ENCODE measurements at regions not wholly inside any gene's neighbourhood (a gene's known extent, or its start where the extent isn't known, plus 50 kb on each side); places are given as distances from the start of the nearest gene placed in this dataset.

- H3K4me3 ChIP-seq, result no peak overlapping the region
- H3K4me1 ChIP-seq, result peaks cover 0 to 4% (median 0%) of the 10 kb centered on the region in 3 donors
- H3K36me3 ChIP-seq, result no peaks in the 10 kb centered on the region
- 80 to 93% methylated on average over 1 to 2 of the region's 2 CpGs for WGBS, 2 donors (ENCODE audit: low coverage in 1 of 2)
- TF ChIP-seq CTCF (IDR thresholded peaks at IDR 0.05), result no peak
- TF ChIP-seq POLR2A (IDR thresholded peaks at IDR 0.05), result no peak
- no peak for TF ChIP-seq POLR2AphosphoS5 (IDR thresholded peaks at IDR 0.05)
- no peak for TF ChIP-seq EP300 (IDR thresholded peaks at IDR 0.05)
- ATAC-seq, result no peak
- H3K9me3 ChIP-seq, result no peaks in the 10 kb centered on the region
- no peaks in the 10 kb centered on the region for H3K27me3 ChIP-seq
- H3K27ac ChIP-seq, result no peak overlapping the region
Measured at GRCh38 chr1:208684192-208684591, 440.0 kb upstream of the PLXNA2 start.

GRCh38 chr1:208686592-208686991 lies 442.4 kb upstream of the PLXNA2 start:
- TF ChIP-seq POLR2A (IDR thresholded peaks at IDR 0.05), result no peak
- no peak for TF ChIP-seq CTCF (IDR thresholded peaks at IDR 0.05)
- TF ChIP-seq EP300 (IDR thresholded peaks at IDR 0.05), result no peak
- TF ChIP-seq POLR2AphosphoS5 (IDR thresholded peaks at IDR 0.05), result no peak
- H3K4me1 ChIP-seq, result peaks cover 0 to 4% (median 0%) of the 10 kb centered on the region in 3 donors
- no peaks in the 10 kb centered on the region for H3K9me3 ChIP-seq
- ATAC-seq, result no peak
- H3K27me3 ChIP-seq, result no peaks in the 10 kb centered on the region
- H3K36me3 ChIP-seq, result no peaks in the 10 kb centered on the region
- H3K27ac ChIP-seq, result no peak overlapping the region
- no peak overlapping the region for H3K4me3 ChIP-seq
- 78 to 100% methylated on average over 2 of the region's 2 CpGs for WGBS, 2 donors (ENCODE audit: low coverage in 1 of 2)

GRCh38 chr1:208688656-208689315 lies 444.6 kb upstream of the PLXNA2 start:
- 90 to 93% methylated on average over 2 of the region's 2 CpGs for WGBS, 2 donors (ENCODE audit: low coverage in 1 of 2)
- Histone ChIP-seq H3K27ac (no peak overlapping the region), H3K4me3 (no peak overlapping the region), H3K27me3 (no peaks in the 10 kb centered on the region), H3K36me3 (no peaks in the 10 kb centered on the region), H3K4me1 (no peaks in the 10 kb centered on the region), H3K9me3 (peaks cover 0 to 18% (median 0%) of the 10 kb centered on the region in 3 donors)
- ATAC-seq, result no peak
- no peak for TF ChIP-seq POLR2A (IDR thresholded peaks at IDR 0.05)
- no peak for TF ChIP-seq POLR2AphosphoS5 (IDR thresholded peaks at IDR 0.05)
- TF ChIP-seq CTCF (IDR thresholded peaks at IDR 0.05), result no peak
- TF ChIP-seq EP300 (IDR thresholded peaks at IDR 0.05), result no peak

- H3K36me3 ChIP-seq, result no peaks in the 10 kb centered on the region
- H3K9me3 ChIP-seq, result peaks cover 0 to 18% (median 0%) of the 10 kb centered on the region in 3 donors
- no peak overlapping the region for H3K4me3 ChIP-seq
- WGBS, 2 donors (ENCODE audit: low coverage in 1 of 2), result 65 to 66% methylated on average over 3 of the region's 3 CpGs
- no peak for ATAC-seq
- TF ChIP-seq POLR2AphosphoS5 (IDR thresholded peaks at IDR 0.05), result no peak
- TF ChIP-seq CTCF (IDR thresholded peaks at IDR 0.05), result no peak
- no peak for TF ChIP-seq EP300 (IDR thresholded peaks at IDR 0.05)
- TF ChIP-seq POLR2A (IDR thresholded peaks at IDR 0.05), result no peak
- no peaks in the 10 kb centered on the region for H3K27me3 ChIP-seq
- H3K4me1 ChIP-seq, result no peaks in the 10 kb centered on the region
- no peak overlapping the region for H3K27ac ChIP-seq
Measured at GRCh38 chr1:208691012-208691411, 446.8 kb upstream of the PLXNA2 start.

GRCh38 chr1:208709981-208710380 lies 465.8 kb upstream of the PLXNA2 start:
- no peak for TF ChIP-seq POLR2A (IDR thresholded peaks at IDR 0.05)
- no peaks in the 10 kb centered on the region for H3K9me3 ChIP-seq
- no peak overlapping the region for H3K27ac ChIP-seq
- no peak for ATAC-seq
- H3K4me3 ChIP-seq, result no peak overlapping the region
- no peaks in the 10 kb centered on the region for H3K4me1 ChIP-seq
- no peaks in the 10 kb centered on the region for H3K36me3 ChIP-seq
- H3K27me3 ChIP-seq, result no peaks in the 10 kb centered on the region
- 65 to 86% methylated on average over 4 of the region's 4 CpGs for WGBS, 2 donors (ENCODE audit: low coverage in 1 of 2)
